Heart left ventricle (tissue), 13 donors: ENCODE measurements at regions not wholly inside any gene's neighbourhood (a gene's known extent, or its start where the extent isn't known, plus 50 kb on each side); places are given as distances from the start of the nearest gene placed in this dataset.

ENCODE experiments used
- CTCF ChIP-seq, 12 donors: fragments of 200-600 bp; sonication (generic) in 4 of 12; IDR thresholded peaks; one replicate each; pipeline versions ENCODE4 v1.5.0 to v1.8.0; 2018 to 2022; ENCODE audit warnings: antibody characterized with exemption in 12 of 12, mild to moderate bottlenecking in 5 of 12
- POLR2A ChIP-seq, 2 donors: fragments of 450-650 bp; IDR thresholded peaks; one replicate each; pipeline ENCODE4 v1.6.1; 2017; ENCODE audit warnings: antibody characterized with exemption in 2 of 2, mild to moderate bottlenecking in 2 of 2, moderate library complexity in 2 of 2
- donor health status: ischemic (EF 13 %, LVEDD 7.1; RV severe dilation, severe dysfunction).
- donor health status: DM: no; HTN: yes; CAD: no.
- donor health status: DM: no; HTN: no; CAD: no.
- donor health status: ischemic (EF 25% LVEDD 6.9; RV normal size, moderate dysfunction).
- donor health status: ischemic (EF 25% LVEDD 5.7; RV mildly dilated, moderate dysfunction).
- donor health status: ischemic (EF 35%, LVEDD 5.7; RV mildly dilated, moderate dysfunction).
- donor health status: nonischemic (EF 11% LVEDD 7.7; RV severe dilation, severe dysfunction).
- donor health status: DM: yes; HTN: yes; CAD: no.
- donor health status: PGD.
- donor health status: ischemic (EF 29% LVEDD 5.4; RV normal size, mild dysfunction).
- donor health status: nonischemic (EF 23%, LVEDD 6.1; RV moderate dilation, normal function).

- TF ChIP-seq CTCF (IDR thresholded peaks at IDR 0.05): no peak
- TF ChIP-seq POLR2A (IDR thresholded peaks at IDR 0.05): no peak
Observed at GRCh38 chr4:159829184-159829583, 726.3 kb downstream of the RAPGEF2 start.
